BJ (cell line): ENCODE measurements at regions not wholly inside any gene's neighbourhood (a gene's known extent, or its start where the extent isn't known, plus 50 kb on each side); places are given as distances from the start of the nearest gene placed in this dataset.

Experiments used
- CTCF ChIA-PET: fragments of 350-600 bp; formaldehyde crosslinking; extraction: SDS; loops from one replicate; lab custom pipeline; 2021; ENCODE audit warnings: antibody characterized with exemption, inconsistent platforms; lab: Yijun Ruan, JAX
- POLR2A ChIA-PET: fragments of 300-600 bp; sonication (Branson Sonifier 250); formaldehyde crosslinking; extraction: SDS; loops from one replicate; lab custom pipeline; 2021; ENCODE audit warnings: antibody characterized with exemption; lab: Charles Lee
- DNase-seq: peaks from one replicate; pipeline ENCODE4 v3.0.0-alpha.2; 2011; ENCODE audit warnings: low read depth
- H3K27me3 ChIP-seq: 2 replicates; pipeline ENCODE4 v1.6.0; 2011; ENCODE audit warnings: low read length; ENCODE audit not compliant: control insufficient read depth, insufficient read depth
- H3K36me3 ChIP-seq: 2 replicates; pipeline ENCODE4 v1.5.1; 2011; ENCODE audit warnings: low read length; ENCODE audit not compliant: control insufficient read depth, insufficient read depth
- H3K4me3 ChIP-seq: 2 replicates; pipeline ENCODE4 v1.5.1; 2011; ENCODE audit warnings: low read depth, mild to moderate bottlenecking, control low read depth, low read length
- CTCF ChIP-seq: IDR thresholded peaks from 2 replicates; pipeline ENCODE4 v1.5.1; 2011; ENCODE audit warnings: low read depth, mild to moderate bottlenecking, control low read depth, inconsistent platforms, low read length, moderate library complexity; ENCODE audit not compliant: insufficient read depth

- Histone ChIP-seq H3K27me3 (no peaks in the 10 kb centered on the region), H3K36me3 (no peaks in the 10 kb centered on the region), H3K4me3 (no peak overlapping the region)
- ChIA-PET POLR2A (no interaction called here), CTCF (no interaction called here)
- TF ChIP-seq CTCF = no peak
- no peak for DNase-seq
These were observed 988.5 kb downstream of the CDH18 start for GRCh38 chr5:18999478-18999877.

GRCh38 chr5:19001054-19001453, 986.9 kb downstream of the CDH18 start:
- no peak for TF ChIP-seq CTCF
- DNase-seq = no peak
- H3K36me3 ChIP-seq = no peaks in the 10 kb centered on the region
- no peak overlapping the region for H3K4me3 ChIP-seq
- no peaks in the 10 kb centered on the region for H3K27me3 ChIP-seq
- ChIA-PET CTCF (no interaction called here), POLR2A (no interaction called here)

DNA sequence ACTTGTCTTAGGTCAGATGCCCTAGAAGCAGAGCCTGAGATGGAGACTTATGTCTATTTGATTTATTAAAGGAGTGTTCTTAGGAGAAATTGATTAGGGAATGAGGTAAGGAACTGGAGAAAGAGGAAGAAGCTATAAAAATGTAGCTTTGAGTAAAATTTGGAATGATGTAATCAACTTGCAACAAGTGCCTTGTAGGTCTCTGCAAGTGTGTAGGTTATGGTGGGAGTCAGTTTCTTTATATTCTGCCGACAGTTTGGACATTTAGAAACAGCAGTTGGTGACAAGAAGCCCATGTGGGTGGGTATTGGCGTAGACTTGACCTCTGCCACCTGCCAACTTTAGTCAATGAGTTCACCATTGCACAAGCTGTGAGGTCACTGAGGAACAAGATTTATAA, 986.5 kb downstream of the CDH18 start:
- no peaks in the 10 kb centered on the region for H3K36me3 ChIP-seq
- TF ChIP-seq CTCF = no peak
- H3K27me3 ChIP-seq = no peaks in the 10 kb centered on the region
- H3K4me3 ChIP-seq = no peak overlapping the region
- ChIA-PET CTCF (no interaction called here), POLR2A (no interaction called here)
- DNase-seq = no peak

GRCh38 chr5:19002111-19002510, 985.9 kb downstream of the CDH18 start:
- POLR2A ChIA-PET = no interaction called here
- DNase-seq = no peak
- CTCF ChIA-PET = interaction anchor here (0.6 kb wide), 1 partner anchor 34 kb away, joined by 3 read pairs; no protein-coding TSS in a partner anchor

GRCh38 chr5:19018822-19019221, 969.2 kb downstream of the CDH18 start:
- POLR2A ChIA-PET = no interaction called here
- H3K4me3 ChIP-seq = no peak overlapping the region
- CTCF ChIA-PET = no interaction called here

More at GRCh38 chr5:19002111-19002510, 985.9 kb downstream of the CDH18 start:
- H3K4me3 ChIP-seq = no peak overlapping the region
- no peaks in the 10 kb centered on the region for H3K36me3 ChIP-seq
- H3K27me3 ChIP-seq = no peaks in the 10 kb centered on the region
- no peak for TF ChIP-seq CTCF

More at GRCh38 chr5:19018822-19019221, 969.2 kb downstream of the CDH18 start:
- Histone ChIP-seq H3K36me3 (no peaks in the 10 kb centered on the region), H3K27me3 (no peaks in the 10 kb centered on the region)
- no peak for DNase-seq
- no peak for TF ChIP-seq CTCF
